Activated CD4-positive, CD25-positive, alpha-beta regulatory T cell treated with anti-CD3 and anti-CD28 coated beads, Interleukin-2, amount 50 U/mL, for 24 hours (primary cell): ENCODE measurements at regions not wholly inside any gene's neighbourhood (a gene's known extent, or its start where the extent isn't known, plus 50 kb on each side); places are given as distances from the start of the nearest gene placed in this dataset.

ENCODE experiments used
- ATAC-seq, 2 donors: fragments of 150-1000 bp; cut with Tn5 transposase; one replicate each; pipeline ENCODE4 v1.10.0; 2021; ENCODE audit warnings: mild to moderate bottlenecking in 1 of 2, moderate library complexity in 1 of 2

- no peak for ATAC-seq
These were observed 145.4 kb upstream of the ETAA1 start for GRCh38 chr2:67251741-67252140.

- ATAC-seq, result no peak
These were observed 141.1 kb upstream of the ETAA1 start for GRCh38 chr2:67255933-67256615.

- no peak for ATAC-seq
These were observed 140.2 kb upstream of the ETAA1 start for GRCh38 chr2:67256892-67257291.

GRCh38 chr2:67258122-67258521 lies 139.0 kb upstream of the ETAA1 start:
- no peak for ATAC-seq

- no peak for ATAC-seq
These were observed 138.3 kb upstream of the ETAA1 start for GRCh38 chr2:67258831-67259230.

GRCh38 chr2:67259556-67260342 lies 137.4 kb upstream of the ETAA1 start:
- ATAC-seq, result no peak

- no peak for ATAC-seq
These were observed 136.5 kb upstream of the ETAA1 start for GRCh38 chr2:67260343-67261277.

- no peak for ATAC-seq
These were observed 129.9 kb upstream of the ETAA1 start for GRCh38 chr2:67267241-67267640.

GRCh38 chr2:67268797-67269196 lies 128.3 kb upstream of the ETAA1 start:
- ATAC-seq, result no peak

- ATAC-seq, result no peak
These were observed 124.9 kb upstream of the ETAA1 start for GRCh38 chr2:67272195-67272594.

GRCh38 chr2:67277450-67277849 lies 119.7 kb upstream of the ETAA1 start:
- ATAC-seq, result no peak

GRCh38 chr2:67281101-67281500 lies 116.0 kb upstream of the ETAA1 start:
- no peak for ATAC-seq

- ATAC-seq, result no peak
These were observed 113.5 kb upstream of the ETAA1 start for GRCh38 chr2:67283641-67284040.

- no peak for ATAC-seq
These were observed 110.0 kb upstream of the ETAA1 start for GRCh38 chr2:67286981-67287759.

GRCh38 chr2:67289271-67289670 lies 107.9 kb upstream of the ETAA1 start:
- ATAC-seq, result no peak

GRCh38 chr2:67289921-67290371 lies 107.2 kb upstream of the ETAA1 start:
- ATAC-seq, result no peak

- ATAC-seq, result no peak
These were observed 106.5 kb upstream of the ETAA1 start for GRCh38 chr2:67290451-67291290.

- ATAC-seq, result no peak
These were observed 102.9 kb upstream of the ETAA1 start for GRCh38 chr2:67294218-67294617.

GRCh38 chr2:67295406-67295805 lies 101.7 kb upstream of the ETAA1 start:
- ATAC-seq, result no peak

GRCh38 chr2:67295851-67296250 lies 101.3 kb upstream of the ETAA1 start:
- no peak for ATAC-seq

GRCh38 chr2:67304300-67304890 lies 92.7 kb upstream of the ETAA1 start:
- no peak for ATAC-seq
